T-helper 17 cell (primary cell): ENCODE measurements at regions not wholly inside any gene's neighbourhood (a gene's known extent, or its start where the extent isn't known, plus 50 kb on each side); places are given as distances from the start of the nearest gene placed in this dataset.
"Not testable (repeated sequence)": the region's sequence is repeated elsewhere in the genome, so short reads cannot be mapped to it uniquely, and the experiment has no call there.

Experiments used
- ATAC-seq: fragments of 150-1000 bp; cut with Tn5 transposase; 2 replicates; pipeline ENCODE4 v1.10.0; 2021; ENCODE audit warnings: mild to moderate bottlenecking, moderate library complexity
- DNase-seq, 3 donors: peaks; one replicate each; pipeline versions ENCODE4 v3.0.0 to v3.0.0-alpha.2; 2020 to 2021
- H3K9me3 ChIP-seq: one replicate; pipeline ENCODE4 v1.7.0; 2013; ENCODE audit warnings: low read length, mild to moderate bottlenecking; ENCODE audit not compliant: control insufficient read depth, poor library complexity, severe bottlenecking
- H3K27ac Mint-ChIP-seq: one replicate; pipeline ENCODE4 v1.8.0; 2022; ENCODE audit warnings: mild to moderate bottlenecking, moderate library complexity, mixed read lengths
- H3K27me3 Mint-ChIP-seq: one replicate; pipeline ENCODE4 v1.8.0; 2022; ENCODE audit warnings: mixed read lengths
- H3K36me3 Mint-ChIP-seq: one replicate; pipeline ENCODE4 v1.8.0; 2022; ENCODE audit warnings: low read depth, mixed read lengths
- H3K4me1 Mint-ChIP-seq: one replicate; pipeline ENCODE4 v1.8.0; 2022; ENCODE audit warnings: mild to moderate bottlenecking, mixed read lengths
- H3K4me3 Mint-ChIP-seq: one replicate; pipeline ENCODE4 v1.8.0; 2022; ENCODE audit warnings: mild to moderate bottlenecking, moderate library complexity, mixed read lengths

- Mint-ChIP-seq H3K4me1 (no peaks in the 10 kb centered on the region), H3K27ac (no peak overlapping the region), H3K4me3 (no peak overlapping the region), H3K27me3 (peaks cover 23% of the 10 kb centered on the region), H3K36me3 (no peaks in the 10 kb centered on the region)
- H3K9me3 ChIP-seq = no peaks in the 10 kb centered on the region
- no peak for DNase-seq
- ATAC-seq = no peak
Measured at GRCh38 chr14:58772794-58773620, 135.2 kb downstream of the DACT1 start.

- Mint-ChIP-seq H3K4me1 (no peaks in the 10 kb centered on the region), H3K4me3 (no peak overlapping the region), H3K27me3 (peaks cover 23% of the 10 kb centered on the region), H3K36me3 (no peaks in the 10 kb centered on the region), H3K27ac (no peak overlapping the region)
- ATAC-seq (no peak), DNase-seq (no peak)
- no peaks in the 10 kb centered on the region for H3K9me3 ChIP-seq
Measured at GRCh38 chr14:58774531-58774930, 136.8 kb downstream of the DACT1 start.

- H3K4me3 Mint-ChIP-seq, H3K36me3 Mint-ChIP-seq, H3K4me1 Mint-ChIP-seq: not testable (repeated sequence)
Measured at GRCh38 chr14:58775130-58775529, 137.4 kb downstream of the DACT1 start.

GRCh38 chr14:58776516-58776915, 138.8 kb downstream of the DACT1 start:
- Mint-ChIP-seq H3K4me1 (no peaks in the 10 kb centered on the region), H3K4me3 (no peak overlapping the region), H3K36me3 (no peaks in the 10 kb centered on the region), H3K27me3 (peaks cover 23% of the 10 kb centered on the region), H3K27ac (no peak overlapping the region)
- no peaks in the 10 kb centered on the region for H3K9me3 ChIP-seq
- ATAC-seq (no peak), DNase-seq (no peak)

More at GRCh38 chr14:58775130-58775529, 137.4 kb downstream of the DACT1 start:
- not testable (repeated sequence) for H3K27ac Mint-ChIP-seq, H3K9me3 ChIP-seq, DNase-seq, ATAC-seq
- peaks cover 23% of the 10 kb centered on the region for H3K27me3 Mint-ChIP-seq

GRCh38 chr14:58777541-58777979, 139.8 kb downstream of the DACT1 start:
- H3K4me1 Mint-ChIP-seq = no peaks in the 10 kb centered on the region
- H3K27ac Mint-ChIP-seq = no peak overlapping the region
- no peaks in the 10 kb centered on the region for H3K9me3 ChIP-seq
- no peak for ATAC-seq
- no peaks in the 10 kb centered on the region for H3K36me3 Mint-ChIP-seq
- H3K4me3 Mint-ChIP-seq = no peak overlapping the region
- H3K27me3 Mint-ChIP-seq = peaks cover 20% of the 10 kb centered on the region
- no peak for DNase-seq

- ATAC-seq (no peak), DNase-seq (no peak)
- H3K27me3 Mint-ChIP-seq = peaks cover 14% of the 10 kb centered on the region
- H3K4me3 Mint-ChIP-seq = no peak overlapping the region
- no peaks in the 10 kb centered on the region for H3K4me1 Mint-ChIP-seq
- H3K9me3 ChIP-seq = no peaks in the 10 kb centered on the region
- no peaks in the 10 kb centered on the region for H3K36me3 Mint-ChIP-seq
- no peak overlapping the region for H3K27ac Mint-ChIP-seq
Measured at GRCh38 chr14:58778202-58778601, 140.4 kb downstream of the DACT1 start.

GRCh38 chr14:58779376-58779775, 141.6 kb downstream of the DACT1 start:
- Mint-ChIP-seq H3K27ac (no peak overlapping the region), H3K27me3 (peaks cover 8% of the 10 kb centered on the region), H3K4me3 (no peak overlapping the region), H3K36me3 (no peaks in the 10 kb centered on the region), H3K4me1 (no peaks in the 10 kb centered on the region)
- DNase-seq (no peak), ATAC-seq (no peak)
- H3K9me3 ChIP-seq = no peaks in the 10 kb centered on the region

- Mint-ChIP-seq H3K4me1 (no peaks in the 10 kb centered on the region), H3K27me3 (peaks cover 8% of the 10 kb centered on the region), H3K27ac (no peak overlapping the region), H3K4me3 (no peak overlapping the region), H3K36me3 (no peaks in the 10 kb centered on the region)
- no peaks in the 10 kb centered on the region for H3K9me3 ChIP-seq
- DNase-seq (no peak), ATAC-seq (no peak)
Measured at GRCh38 chr14:58780185-58780584, 142.4 kb downstream of the DACT1 start.

- ATAC-seq (no peak), DNase-seq (no peak)
- H3K27me3 Mint-ChIP-seq = peaks cover 8% of the 10 kb centered on the region
- no peaks in the 10 kb centered on the region for H3K9me3 ChIP-seq
- no peaks in the 10 kb centered on the region for H3K4me1 Mint-ChIP-seq
- no peaks in the 10 kb centered on the region for H3K36me3 Mint-ChIP-seq
- H3K4me3 Mint-ChIP-seq = no peak overlapping the region
- H3K27ac Mint-ChIP-seq = no peak overlapping the region
Measured at GRCh38 chr14:58780605-58781004, 142.8 kb downstream of the DACT1 start.

- Mint-ChIP-seq H3K4me3 (no peak overlapping the region), H3K4me1 (no peaks in the 10 kb centered on the region), H3K36me3 (no peaks in the 10 kb centered on the region), H3K27me3 (peaks cover 6% of the 10 kb centered on the region), H3K27ac (no peak overlapping the region)
- ATAC-seq (no peak), DNase-seq (no peak)
- no peaks in the 10 kb centered on the region for H3K9me3 ChIP-seq
Measured at GRCh38 chr14:58782011-58782410, 144.2 kb downstream of the DACT1 start.

- H3K4me3 Mint-ChIP-seq = no peak overlapping the region
- H3K36me3 Mint-ChIP-seq = no peaks in the 10 kb centered on the region
- DNase-seq = no peak
- no peak for ATAC-seq
- peaks cover 9% of the 10 kb centered on the region for H3K27me3 Mint-ChIP-seq
- no peaks in the 10 kb centered on the region for H3K4me1 Mint-ChIP-seq
- H3K27ac Mint-ChIP-seq = no peak overlapping the region
- H3K9me3 ChIP-seq = no peaks in the 10 kb centered on the region
Measured at GRCh38 chr14:58783792-58784511, 146.2 kb downstream of the DACT1 start.

- H3K9me3 ChIP-seq = no peaks in the 10 kb centered on the region
Measured at GRCh38 chr14:58784931-58785330, 147.2 kb downstream of the DACT1 start.

GRCh38 chr14:58785701-58786100, 147.9 kb downstream of the DACT1 start:
- DNase-seq = no peak
- Mint-ChIP-seq H3K36me3 (no peaks in the 10 kb centered on the region), H3K27ac (no peak overlapping the region), H3K4me3 (no peak overlapping the region), H3K27me3 (peaks cover 9% of the 10 kb centered on the region), H3K4me1 (no peaks in the 10 kb centered on the region)
- ATAC-seq = no peak
- no peaks in the 10 kb centered on the region for H3K9me3 ChIP-seq

More at GRCh38 chr14:58784931-58785330, 147.2 kb downstream of the DACT1 start:
- Mint-ChIP-seq H3K4me3 (no peak overlapping the region), H3K27ac (no peak overlapping the region), H3K36me3 (no peaks in the 10 kb centered on the region), H3K27me3 (peaks cover 9% of the 10 kb centered on the region), H3K4me1 (no peaks in the 10 kb centered on the region)
- DNase-seq (no peak), ATAC-seq (no peak)
